DOHH2 (cell line): ENCODE measurements at regions not wholly inside any gene's neighbourhood (a gene's known extent, or its start where the extent isn't known, plus 50 kb on each side); places are given as distances from the start of the nearest gene placed in this dataset.

Source experiments
- CTCF ChIP-seq: fragments of 200-600 bp; sonication (generic); IDR thresholded peaks from one replicate; pipeline ENCODE4 v1.5.1; 2014; ENCODE audit warnings: antibody characterized with exemption, mild to moderate bottlenecking, low read depth, low read length; ENCODE audit not compliant: poor library complexity, severe bottlenecking
- EZH2phosphoT487 ChIP-seq: fragments of 200-600 bp; sonication (generic); IDR thresholded peaks from 2 replicates; pipeline ENCODE4 v1.6.1; 2017; ENCODE audit warnings: borderline replicate concordance, mild to moderate bottlenecking, antibody characterized with exemption, low read length, moderate library complexity, mixed read lengths

- TF ChIP-seq CTCF (no peak), EZH2phosphoT487 (no peak)
These were observed 76.8 kb upstream of the GC start for GRCh38 chr4:71860643-71861042.
